ENCODE measurements at regions not wholly inside any gene's neighbourhood (a gene's known extent, or its start where the extent isn't known, plus 50 kb on each side); places are given as distances from the start of the nearest gene placed in this dataset.

- no peak for TF ChIP-seq CTCF (IDR thresholded peaks at IDR 0.05)
- TF ChIP-seq POLR2A (IDR thresholded peaks at IDR 0.05): no peak
Observed at GRCh38 chr5:147966326-147966725, 60.0 kb upstream of the C5orf46 start.
